ENCODE measurements at regions not wholly inside any gene's neighbourhood (a gene's known extent, or its start where the extent isn't known, plus 50 kb on each side); places are given as distances from the start of the nearest gene placed in this dataset.
"Not testable (repeated sequence)": the region's sequence is repeated elsewhere in the genome, so short reads cannot be mapped to it uniquely, and the experiment has no call there.

DNA sequence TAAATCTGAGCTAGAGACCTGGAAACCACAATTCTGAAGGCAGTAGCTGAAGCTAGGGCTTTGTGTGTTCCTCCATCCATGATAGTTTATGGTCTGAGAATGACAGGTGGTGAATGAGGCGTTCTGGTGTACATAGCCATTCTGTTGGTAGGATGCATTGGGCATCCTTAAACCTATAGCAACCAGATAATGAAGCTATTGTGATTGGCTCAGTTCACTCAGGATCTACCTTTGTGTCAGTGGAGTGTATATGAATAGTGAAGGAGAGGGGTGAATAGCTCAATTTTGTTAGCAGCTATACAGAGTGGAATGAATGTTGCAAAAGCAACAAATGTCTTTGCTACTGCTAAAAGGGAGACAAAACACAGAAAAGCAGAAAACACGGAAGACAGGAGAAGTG lies 80.0 kb upstream of the PCDH20 start:
- H3K9me3 ChIP-seq (replicated peaks; ENCODE audit: control insufficient read depth, insufficient read depth, low read length), result no peaks in the 10 kb centered on the region

DNA sequence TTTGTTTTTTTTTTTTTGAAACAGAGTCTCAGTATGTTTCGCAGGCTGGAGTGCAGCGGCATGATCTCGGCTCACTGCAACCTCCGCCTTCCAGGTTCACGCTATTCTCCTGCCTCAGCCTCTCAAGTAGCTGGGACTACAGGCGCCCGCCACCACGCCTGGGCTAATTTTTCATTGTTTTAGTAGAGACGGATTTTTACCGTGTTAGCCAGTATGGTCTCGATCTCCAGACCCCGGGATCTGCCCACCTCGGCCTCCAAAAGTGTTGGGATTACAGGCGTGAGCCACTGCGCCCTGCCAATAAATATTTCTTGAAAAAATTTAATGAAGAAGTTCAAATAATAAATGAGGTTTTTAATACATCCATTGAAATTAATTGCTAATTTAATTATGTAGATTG lies 77.9 kb upstream of the PCDH20 start:
- H2AFZ ChIP-seq (ENCODE audit: control insufficient read depth, low read depth, low read length); H3K79me2 ChIP-seq (ENCODE audit: control insufficient read depth, insufficient read depth, low read length); BruUV-seq (replicated peaks); CTCF ChIA-PET; H3K4me2 ChIP-seq (ENCODE audit: control insufficient read depth, insufficient read depth); intact Hi-C loops (cut with micrococcal nuclease; ENCODE audit: unreplicated experiment); SMC1A ChIA-PET (ENCODE audit: uncharacterized antibody, unreplicated experiment); FAIRE-seq; H3K27me3 ChIP-seq (replicated peaks in 1 of 2; ENCODE audit: control insufficient read depth in 2 of 2, insufficient read depth in 2 of 2, low read length in 1 of 2); H3K36me3 ChIP-seq (ENCODE audit: control insufficient read depth in 2 of 2, insufficient read depth in 2 of 2, low read length in 1 of 2); H3K9ac ChIP-seq (ENCODE audit: control insufficient read depth, insufficient read depth, low read length); POLR2A ChIA-PET; H3K27ac ChIP-seq (ENCODE audit: control insufficient read depth, insufficient read depth); H3K4me3 ChIP-seq; RAD21 ChIA-PET (ENCODE audit: unreplicated experiment); in situ Hi-C loops (cut with MboI); H3K9me3 ChIP-seq (replicated peaks; ENCODE audit: control insufficient read depth, insufficient read depth, low read length); ATAC-seq; H3K4me1 ChIP-seq (ENCODE audit: control insufficient read depth, insufficient read depth, low read length); DNase-seq (ENCODE audit: low read depth, low spot score); H4K20me1 ChIP-seq (ENCODE audit: control insufficient read depth, insufficient read depth): not testable (repeated sequence)
- whole genome bisulfite sequencing (ENCODE audit: insufficient coverage, insufficient replicate concordance, low lambda C conversion rate, missing lambda C conversion rate), result 54% methylated on average over 15 of the region's 15 CpGs

More for the DNA sequence above, 80.0 kb upstream of the PCDH20 start:
- Histone ChIP-seq H3K4me1 (ENCODE audit: control insufficient read depth, insufficient read depth, low read length) (no peaks in the 10 kb centered on the region), H3K9ac (ENCODE audit: control insufficient read depth, insufficient read depth, low read length) (no peak overlapping the region), H3K36me3 (ENCODE audit: control insufficient read depth in 2 of 2, insufficient read depth in 2 of 2, low read length in 1 of 2) (no peaks in the 10 kb centered on the region), H3K4me3 (no peak overlapping the region), H3K27ac (ENCODE audit: control insufficient read depth, insufficient read depth) (no peak overlapping the region), H2AFZ (ENCODE audit: control insufficient read depth, low read depth, low read length) (no peak overlapping the region), H4K20me1 (ENCODE audit: control insufficient read depth, insufficient read depth) (no peaks in the 10 kb centered on the region), H3K79me2 (ENCODE audit: control insufficient read depth, insufficient read depth, low read length) (no peaks in the 10 kb centered on the region), H3K4me2 (ENCODE audit: control insufficient read depth, insufficient read depth) (no peak overlapping the region), H3K27me3 (replicated peaks in 1 of 2; ENCODE audit: control insufficient read depth in 2 of 2, insufficient read depth in 2 of 2, low read length in 1 of 2) (no peaks in the 10 kb centered on the region)
- in situ Hi-C loops (cut with MboI), result no loop called here
- ATAC-seq (no peak), FAIRE-seq (no peak), DNase-seq (ENCODE audit: low read depth, low spot score) (no peak)
- CTCF ChIA-PET, result no interaction called here
- 17% methylated on average over 2 of the region's 2 CpGs for WGBS (ENCODE audit: insufficient coverage, insufficient replicate concordance, low lambda C conversion rate, missing lambda C conversion rate)
- no TSS peak for BruUV-seq (replicated peaks)
- TF ChIP-seq CHD2 (IDR thresholded peaks at IDR 0.05; ENCODE audit: borderline replicate concordance, low read depth, low read length) (no peak), YBX1 (IDR thresholded peaks at IDR 0.05) (no peak), SMAD5 (IDR thresholded peaks at IDR 0.05; ENCODE audit: low read depth) (no peak), EGR1 (IDR thresholded peaks at IDR 0.05; ENCODE audit: borderline replicate concordance in 1 of 2, low read depth in 2 of 2, low read length in 2 of 2) (no peak), TCF7 (IDR thresholded peaks at IDR 0.05; ENCODE audit: borderline replicate concordance) (no peak), LARP7 (IDR thresholded peaks at IDR 0.05) (no peak), SREBF2 (IDR thresholded peaks at IDR 0.05; ENCODE audit: low read length) (no peak), NR2C2 (IDR thresholded peaks at IDR 0.05; ENCODE audit: borderline replicate concordance, control insufficient read depth, insufficient read length, low read depth) (no peak), SIN3A (IDR thresholded peaks at IDR 0.05; ENCODE audit: low read depth, low read length) (no peak), CHD4 (IDR thresholded peaks at IDR 0.05) (no peak), POLR2A (IDR thresholded peaks at IDR 0.05; ENCODE audit: low read depth, low read length) (no peak), NRF1 (conservative IDR thresholded peaks at IDR 0.05; ENCODE audit: low read depth, low read length) (no peak), ZNF384 (IDR thresholded peaks at IDR 0.05; ENCODE audit: borderline replicate concordance, low read depth, low read length) (no peak), TBL1XR1 (IDR thresholded peaks at IDR 0.05; ENCODE audit: low read depth, low read length) (no peak), BHLHE40 (IDR thresholded peaks at IDR 0.05; ENCODE audit: borderline replicate concordance in 1 of 2, low read depth in 2 of 2, low read length in 1 of 2) (no peak), KDM1A (IDR thresholded peaks at IDR 0.05; ENCODE audit: borderline replicate concordance) (no peak)
- TF ChIP-seq, protein P1, sequence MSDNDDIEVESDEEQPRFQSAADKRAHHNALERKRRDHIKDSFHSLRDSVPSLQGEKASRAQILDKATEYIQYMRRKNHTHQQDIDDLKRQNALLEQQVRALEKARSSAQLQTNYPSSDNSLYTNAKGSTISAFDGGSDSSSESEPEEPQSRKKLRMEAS (IDR thresholded peaks at IDR 0.05; ENCODE audit: low read depth, low read length), result no peak
- TF ChIP-seq, protein P2, sequence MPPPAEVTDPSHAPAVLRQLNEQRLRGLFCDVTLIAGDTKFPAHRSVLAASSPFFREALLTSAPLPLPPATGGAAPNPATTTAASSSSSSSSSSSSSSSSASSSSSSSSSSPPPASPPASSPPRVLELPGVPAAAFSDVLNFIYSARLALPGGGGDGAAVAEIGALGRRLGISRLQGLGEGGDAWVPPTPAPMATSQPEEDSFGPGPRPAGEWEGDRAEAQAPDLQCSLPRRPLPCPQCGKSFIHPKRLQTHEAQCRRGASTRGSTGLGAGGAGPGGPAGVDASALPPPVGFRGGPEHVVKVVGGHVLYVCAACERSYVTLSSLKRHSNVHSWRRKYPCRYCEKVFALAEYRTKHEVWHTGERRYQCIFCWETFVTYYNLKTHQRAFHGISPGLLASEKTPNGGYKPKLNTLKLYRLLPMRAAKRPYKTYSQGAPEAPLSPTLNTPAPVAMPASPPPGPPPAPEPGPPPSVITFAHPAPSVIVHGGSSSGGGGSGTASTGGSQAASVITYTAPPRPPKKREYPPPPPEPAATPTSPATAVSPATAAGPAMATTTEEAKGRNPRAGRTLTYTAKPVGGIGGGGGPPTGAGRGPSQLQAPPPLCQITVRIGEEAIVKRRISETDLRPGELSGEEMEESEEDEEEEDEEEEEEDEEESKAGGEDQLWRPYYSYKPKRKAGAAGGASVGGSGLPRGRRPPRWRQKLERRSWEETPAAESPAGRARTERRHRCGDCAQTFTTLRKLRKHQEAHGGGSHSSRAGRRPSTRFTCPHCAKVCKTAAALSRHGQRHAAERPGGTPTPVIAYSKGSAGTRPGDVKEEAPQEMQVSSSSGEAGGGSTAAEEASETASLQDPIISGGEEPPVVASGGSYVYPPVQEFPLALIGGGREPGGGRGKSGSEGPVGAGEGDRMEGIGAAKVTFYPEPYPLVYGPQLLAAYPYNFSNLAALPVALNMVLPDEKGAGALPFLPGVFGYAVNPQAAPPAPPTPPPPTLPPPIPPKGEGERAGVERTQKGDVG (CRISPR knock-in tag; IDR thresholded peaks at IDR 0.05), result no peak
- TF ChIP-seq, protein P3, sequence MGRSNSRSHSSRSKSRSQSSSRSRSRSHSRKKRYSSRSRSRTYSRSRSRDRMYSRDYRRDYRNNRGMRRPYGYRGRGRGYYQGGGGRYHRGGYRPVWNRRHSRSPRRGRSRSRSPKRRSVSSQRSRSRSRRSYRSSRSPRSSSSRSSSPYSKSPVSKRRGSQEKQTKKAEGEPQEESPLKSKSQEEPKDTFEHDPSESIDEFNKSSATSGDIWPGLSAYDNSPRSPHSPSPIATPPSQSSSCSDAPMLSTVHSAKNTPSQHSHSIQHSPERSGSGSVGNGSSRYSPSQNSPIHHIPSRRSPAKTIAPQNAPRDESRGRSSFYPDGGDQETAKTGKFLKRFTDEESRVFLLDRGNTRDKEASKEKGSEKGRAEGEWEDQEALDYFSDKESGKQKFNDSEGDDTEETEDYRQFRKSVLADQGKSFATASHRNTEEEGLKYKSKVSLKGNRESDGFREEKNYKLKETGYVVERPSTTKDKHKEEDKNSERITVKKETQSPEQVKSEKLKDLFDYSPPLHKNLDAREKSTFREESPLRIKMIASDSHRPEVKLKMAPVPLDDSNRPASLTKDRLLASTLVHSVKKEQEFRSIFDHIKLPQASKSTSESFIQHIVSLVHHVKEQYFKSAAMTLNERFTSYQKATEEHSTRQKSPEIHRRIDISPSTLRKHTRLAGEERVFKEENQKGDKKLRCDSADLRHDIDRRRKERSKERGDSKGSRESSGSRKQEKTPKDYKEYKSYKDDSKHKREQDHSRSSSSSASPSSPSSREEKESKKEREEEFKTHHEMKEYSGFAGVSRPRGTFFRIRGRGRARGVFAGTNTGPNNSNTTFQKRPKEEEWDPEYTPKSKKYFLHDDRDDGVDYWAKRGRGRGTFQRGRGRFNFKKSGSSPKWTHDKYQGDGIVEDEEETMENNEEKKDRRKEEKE (IDR thresholded peaks at IDR 0.05), result no peak
- RAD21 ChIA-PET (ENCODE audit: unreplicated experiment), result no interaction called here
- POLR2A ChIA-PET, result no interaction called here
- SMC1A ChIA-PET (ENCODE audit: uncharacterized antibody, unreplicated experiment), result no interaction called here
- intact Hi-C loops (cut with micrococcal nuclease; ENCODE audit: unreplicated experiment), result no loop called here
